Breast epithelium (tissue), 3 donors: ENCODE measurements at regions not wholly inside any gene's neighbourhood (a gene's known extent, or its start where the extent isn't known, plus 50 kb on each side); places are given as distances from the start of the nearest gene placed in this dataset.

ENCODE experiments used
- CTCF ChIP-seq, 3 donors: fragments of 450-650 bp; IDR thresholded peaks; one replicate each; pipeline ENCODE4 v1.5.1; 2016 to 2017; ENCODE audit warnings: antibody characterized with exemption in 3 of 3, mild to moderate bottlenecking in 3 of 3, moderate library complexity in 3 of 3
- POLR2A ChIP-seq: fragments of 450-650 bp; IDR thresholded peaks from one replicate; pipeline ENCODE4 v1.6.1; 2016; ENCODE audit warnings: antibody characterized with exemption, mild to moderate bottlenecking, moderate library complexity
- POLR2AphosphoS5 ChIP-seq, 3 donors: sonication (generic); formaldehyde crosslinking; IDR thresholded peaks; one replicate each; pipeline ENCODE4 v1.6.1; 2017; ENCODE audit warnings: antibody characterized with exemption in 3 of 3

DNA sequence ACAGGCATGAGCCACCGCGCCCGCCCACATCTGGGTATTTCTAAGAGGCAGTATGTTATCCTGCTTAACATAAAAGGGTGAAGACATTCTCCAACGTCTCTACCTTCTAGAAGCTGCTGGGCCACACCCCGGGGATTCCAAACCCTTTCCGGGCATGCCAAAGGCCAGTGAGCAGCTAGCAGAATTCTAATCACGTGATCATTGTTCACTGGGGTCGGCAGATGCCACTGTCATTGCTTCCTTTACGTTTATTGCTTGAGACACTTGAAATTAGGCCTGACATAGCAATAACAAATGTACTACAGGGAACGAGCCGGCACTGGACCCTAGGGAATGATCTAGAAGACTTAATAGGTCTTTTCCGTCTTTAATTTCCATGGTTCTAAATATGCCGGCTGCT lies 141.2 kb upstream of the ZFHX3 start:
- TF ChIP-seq CTCF (IDR thresholded peaks at IDR 0.05) (no peak), POLR2A (no peak), POLR2AphosphoS5 (IDR thresholded peaks at IDR 0.05) (no peak)
